22Rv1 (cell line): ENCODE measurements at regions not wholly inside any gene's neighbourhood (a gene's known extent, or its start where the extent isn't known, plus 50 kb on each side); places are given as distances from the start of the nearest gene placed in this dataset.

Experiments used
- ZFX ChIP-seq: fragments of 450-650 bp; IDR thresholded peaks from 2 replicates; pipeline ENCODE4 v1.6.1; 2017; ENCODE audit warnings: antibody characterized with exemption, borderline replicate concordance
- TF ChIP-seq, protein P1 (sequence below): fragments of 450-650 bp; IDR thresholded peaks from 2 replicates; pipeline ENCODE4 v1.5.1; 2017; ENCODE audit warnings: mild to moderate bottlenecking

DNA sequence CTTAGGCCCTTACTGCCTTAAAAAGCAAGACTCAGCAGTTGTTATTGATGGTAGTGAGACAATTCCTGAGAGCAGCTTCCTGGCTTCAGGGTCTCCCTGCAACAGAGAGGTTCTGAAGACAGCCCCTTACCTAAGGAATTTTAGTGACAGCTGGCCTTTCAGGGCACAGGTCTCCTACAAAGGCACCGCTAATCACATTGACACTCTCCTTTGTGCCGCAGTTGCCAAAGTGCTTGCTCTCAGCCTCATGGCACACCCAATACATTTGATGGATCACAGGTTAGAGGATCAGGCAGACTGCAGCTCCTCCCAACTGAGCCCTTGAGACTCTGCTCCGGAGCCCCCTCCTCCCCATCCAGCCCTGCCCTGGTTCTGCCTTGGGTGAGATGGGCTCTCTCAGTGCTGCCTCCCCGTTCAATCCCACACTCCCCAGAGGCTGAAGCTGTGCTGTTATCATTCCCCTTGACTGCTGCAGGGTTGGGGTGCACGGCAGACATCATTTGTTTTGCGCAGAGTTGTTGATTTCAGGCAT lies 198.2 kb downstream of the EMX2 start:
- TF ChIP-seq, protein P1, sequence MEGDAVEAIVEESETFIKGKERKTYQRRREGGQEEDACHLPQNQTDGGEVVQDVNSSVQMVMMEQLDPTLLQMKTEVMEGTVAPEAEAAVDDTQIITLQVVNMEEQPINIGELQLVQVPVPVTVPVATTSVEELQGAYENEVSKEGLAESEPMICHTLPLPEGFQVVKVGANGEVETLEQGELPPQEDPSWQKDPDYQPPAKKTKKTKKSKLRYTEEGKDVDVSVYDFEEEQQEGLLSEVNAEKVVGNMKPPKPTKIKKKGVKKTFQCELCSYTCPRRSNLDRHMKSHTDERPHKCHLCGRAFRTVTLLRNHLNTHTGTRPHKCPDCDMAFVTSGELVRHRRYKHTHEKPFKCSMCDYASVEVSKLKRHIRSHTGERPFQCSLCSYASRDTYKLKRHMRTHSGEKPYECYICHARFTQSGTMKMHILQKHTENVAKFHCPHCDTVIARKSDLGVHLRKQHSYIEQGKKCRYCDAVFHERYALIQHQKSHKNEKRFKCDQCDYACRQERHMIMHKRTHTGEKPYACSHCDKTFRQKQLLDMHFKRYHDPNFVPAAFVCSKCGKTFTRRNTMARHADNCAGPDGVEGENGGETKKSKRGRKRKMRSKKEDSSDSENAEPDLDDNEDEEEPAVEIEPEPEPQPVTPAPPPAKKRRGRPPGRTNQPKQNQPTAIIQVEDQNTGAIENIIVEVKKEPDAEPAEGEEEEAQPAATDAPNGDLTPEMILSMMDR = no peak
- TF ChIP-seq ZFX = no peak
